D721Med (cell line): ENCODE measurements at regions not wholly inside any gene's neighbourhood (a gene's known extent, or its start where the extent isn't known, plus 50 kb on each side); places are given as distances from the start of the nearest gene placed in this dataset.

Experiments
- DNase-seq: peaks from one replicate; pipeline ENCODE4 v3.0.0; 2011; ENCODE audit warnings: low spot score; ENCODE audit not compliant: insufficient read length
- FAIRE-seq: peaks from 2 replicates; lab custom pipeline; 2011; peaks lifted over from hg19 to GRCh38; lab: Jason Lieb, UNC
- CTCF ChIP-seq: IDR thresholded peaks from 2 replicates; pipeline ENCODE4 v1.5.1; 2012; ENCODE audit warnings: mild to moderate bottlenecking, control low read depth; ENCODE audit not compliant: insufficient read depth; ENCODE audit errors: missing control alignments

- DNase-seq = no peak
- TF ChIP-seq CTCF = no peak
- no peak for FAIRE-seq
These were observed 128.5 kb upstream of the NRP1 start for GRCh38 chr10:33463011-33463410.

GRCh38 chr10:33461295-33461640, 126.8 kb upstream of the NRP1 start:
- TF ChIP-seq CTCF = no peak
- no peak for DNase-seq

GRCh38 chr10:33460505-33461294, 126.2 kb upstream of the NRP1 start:
- FAIRE-seq (no peak), DNase-seq (no peak)
- no peak for TF ChIP-seq CTCF

More at GRCh38 chr10:33461295-33461640, 126.8 kb upstream of the NRP1 start:
- no peak for FAIRE-seq

GRCh38 chr10:33459602-33460001, 125.1 kb upstream of the NRP1 start:
- FAIRE-seq (no peak), DNase-seq (no peak)
- no peak for TF ChIP-seq CTCF

GRCh38 chr10:33455029-33455428, 120.6 kb upstream of the NRP1 start:
- no peak for TF ChIP-seq CTCF
- DNase-seq (no peak), FAIRE-seq (no peak)

- no peak for TF ChIP-seq CTCF
- DNase-seq (no peak), FAIRE-seq (no peak)
These were observed 120.1 kb upstream of the NRP1 start for GRCh38 chr10:33454554-33454953.
